ENCODE measurements at regions not wholly inside any gene's neighbourhood (a gene's known extent, or its start where the extent isn't known, plus 50 kb on each side); places are given as distances from the start of the nearest gene placed in this dataset.

GRCh38 chr13:79662882-79663281, 181.9 kb downstream of the NDFIP2 start:
- no peak for TF ChIP-seq CTCF (IDR thresholded peaks at IDR 0.05)
- no peak for TF ChIP-seq POLR2A (IDR thresholded peaks at IDR 0.05)
